B cell (primary cell): ENCODE measurements at regions not wholly inside any gene's neighbourhood (a gene's known extent, or its start where the extent isn't known, plus 50 kb on each side); places are given as distances from the start of the nearest gene placed in this dataset.

Experiments
- ATAC-seq: fragments of 200-7000 bp; cut with Tn5 transposase; one replicate; pipeline ENCODE4 v1.10.0; 2021; ENCODE audit warnings: low read depth, mild to moderate bottlenecking, moderate number of reproducible peaks, moderate library complexity
- CTCF ChIA-PET: fragments of 350-600 bp; sonication (Branson Sonifier 250); formaldehyde crosslinking; loops from one replicate; lab custom pipeline; 2021; ENCODE audit warnings: antibody characterized with exemption, inconsistent platforms; lab: Charles Lee
- POLR2A ChIA-PET: fragments of 350-600 bp; sonication (Branson Sonifier 250); formaldehyde crosslinking; loops from one replicate; lab custom pipeline; 2021; ENCODE audit warnings: antibody characterized with exemption; lab: Charles Lee
- DNase-seq: peaks from one replicate; pipeline ENCODE4 v3.0.0; 2013
- H2AFZ ChIP-seq: 2 replicates; pipeline ENCODE4 v1.6.1; 2012; ENCODE audit warnings: mild to moderate bottlenecking, low read depth, low read length; ENCODE audit not compliant: insufficient read depth, poor library complexity, severe bottlenecking
- H3K27ac ChIP-seq, 2 donors: 1 replicate in 1 of 2; 2 replicates in 1 of 2; pipeline ENCODE4 v1.5.1; 2012 to 2013; ENCODE audit warnings: low read length in 2 of 2, mild to moderate bottlenecking in 2 of 2, moderate library complexity in 1 of 2
- H3K27me3 ChIP-seq, 4 experiments: fragments of 200-600 bp in 1 of 4; sonication (generic) in 1 of 4; replicated peaks in 1 of 4; 1 replicate in 2 of 4; 2 replicates in 2 of 4; pipeline versions ENCODE4 v1.6.1 to v1.7.0; 2013 to 2016; ENCODE audit warnings: low read length in 3 of 4, mild to moderate bottlenecking in 2 of 4, mixed read lengths in 1 of 4, moderate library complexity in 1 of 4; ENCODE audit not compliant: insufficient read depth in 4 of 4, control insufficient read depth in 3 of 4; ENCODE audit errors: control extremely low read depth in 1 of 4
- H3K36me3 ChIP-seq, 2 experiments: replicated peaks in 1 of 2; 1 replicate in 1 of 2; 2 replicates in 1 of 2; pipeline versions ENCODE4 v1.6.1 to v1.7.1; 2013; ENCODE audit warnings: low read length in 1 of 2; ENCODE audit not compliant: insufficient read depth in 2 of 2, control insufficient read depth in 1 of 2; ENCODE audit errors: control extremely low read depth in 1 of 2, extremely low read depth in 1 of 2
- H3K4me1 ChIP-seq, 2 donors: fragments of 200-600 bp in 1 of 2; sonication (generic) in 1 of 2; 1 replicate in 1 of 2; 2 replicates in 1 of 2; pipeline versions ENCODE4 v1.5.1 to v1.6.1; 2013 to 2017; ENCODE audit warnings: low read length in 2 of 2; ENCODE audit not compliant: control insufficient read depth in 2 of 2, insufficient read depth in 2 of 2
- H3K4me2 ChIP-seq: replicated peaks from 2 replicates; pipeline ENCODE3; 2012; ENCODE audit warnings: mild to moderate bottlenecking, low read depth, low read length; ENCODE audit not compliant: poor library complexity, severe bottlenecking
- H3K4me3 ChIP-seq, 5 experiments: fragments of 200-600 bp in 1 of 5; sonication (generic) in 1 of 5; 1 replicate in 3 of 5; 2 replicates in 2 of 5; pipeline versions ENCODE4 v1.5.1 to v1.7.0; 2011 to 2016; ENCODE audit warnings: low read length in 4 of 5, mild to moderate bottlenecking in 4 of 5, low read depth in 2 of 5, control low read depth in 1 of 5, moderate library complexity in 1 of 5; ENCODE audit not compliant: insufficient read depth in 1 of 5; ENCODE audit errors: control extremely low read depth in 1 of 5, extremely low read depth in 1 of 5
- H3K79me2 ChIP-seq: fragments of 200-600 bp; sonication (generic); one replicate; pipeline ENCODE4 v1.6.0; 2016; ENCODE audit warnings: low read length; ENCODE audit not compliant: control insufficient read depth, insufficient read depth
- H3K9ac ChIP-seq: fragments of 200-600 bp; sonication (generic); 2 replicates; pipeline ENCODE4 v1.6.1; 2017; ENCODE audit warnings: mild to moderate bottlenecking, low read length, moderate library complexity
- H3K9me3 ChIP-seq, 3 donors: one replicate each; pipeline versions ENCODE4 v1.6.1 to v1.7.1; 2013; ENCODE audit warnings: low read length in 2 of 3; ENCODE audit not compliant: control insufficient read depth in 2 of 3, insufficient read depth in 1 of 3; ENCODE audit errors: control extremely low read depth in 1 of 3
- H4K20me1 ChIP-seq: 2 replicates; pipeline ENCODE4 v1.6.0; 2012; ENCODE audit warnings: mild to moderate bottlenecking, low read length; ENCODE audit not compliant: insufficient read depth, control insufficient read depth, poor library complexity, severe bottlenecking
- H3K27ac Mint-ChIP-seq: one replicate; pipeline ENCODE4 v1.8.0; 2021; ENCODE audit warnings: mixed read lengths
- H3K27me3 Mint-ChIP-seq: one replicate; pipeline ENCODE4 v1.8.0; 2021; ENCODE audit warnings: mixed read lengths
- H3K4me1 Mint-ChIP-seq: one replicate; pipeline ENCODE4 v1.8.0; 2021; ENCODE audit warnings: mixed read lengths
- H3K4me3 Mint-ChIP-seq: one replicate; pipeline ENCODE4 v1.8.0; 2021; ENCODE audit warnings: mixed read lengths
- H3K9me3 Mint-ChIP-seq: one replicate; pipeline ENCODE4 v1.8.0; 2022; ENCODE audit warnings: mixed read lengths; ENCODE audit not compliant: insufficient read depth
- CTCF ChIP-seq: fragments of 200-600 bp; IDR thresholded peaks from one replicate; pipeline ENCODE4 v1.8.0; 2022; ENCODE audit warnings: antibody characterized with exemption, mild to moderate bottlenecking
- EZH2 ChIP-seq: IDR thresholded peaks from 2 replicates; pipeline ENCODE4 v1.6.1; 2012; ENCODE audit warnings: borderline replicate concordance, low read depth, mild to moderate bottlenecking, moderate library complexity, low read length; ENCODE audit not compliant: insufficient read depth, poor library complexity, severe bottlenecking
- WGBS: methylation state at CpG from one replicate; pipeline ENCODE4 v1.1.5; 2013; ENCODE audit warnings: missing lambda C conversion rate; ENCODE audit not compliant: insufficient coverage; 5-methylcytosine and 5-hydroxymethylcytosine counted together
- intact Hi-C: fragments of 100-400 bp; cut with micrococcal nuclease; formaldehyde crosslinking; loops from one replicate; pipeline ENCODE4 v1.10.0; 2022

GRCh38 chr10:123417414-123417813, 248.7 kb upstream of the GPR26 start:
- no peaks in the 10 kb centered on the region for H3K4me1 ChIP-seq
- WGBS, result no CpG with 5 or more reads among the region's 2 CpGs
- ATAC-seq (no peak), DNase-seq (no peak)
- no peak overlapping the region for H3K4me3 Mint-ChIP-seq
- no peak overlapping the region for H2AFZ ChIP-seq
- no peak overlapping the region for H3K27ac Mint-ChIP-seq
- no peaks in the 10 kb centered on the region for H4K20me1 ChIP-seq
- no peak overlapping the region for H3K9ac ChIP-seq
- peaks cover 0 to 3% (median 0%) of the 10 kb centered on the region in 4 experiments for H3K27me3 ChIP-seq
- no peaks in the 10 kb centered on the region for H3K4me1 Mint-ChIP-seq
- H3K36me3 ChIP-seq, result no peaks in the 10 kb centered on the region
- TF ChIP-seq EZH2 (no peak), CTCF (no peak)
- H3K79me2 ChIP-seq, result no peaks in the 10 kb centered on the region
- no peak overlapping the region for H3K4me2 ChIP-seq
- ChIA-PET POLR2A (interaction anchor here (0.7 kb wide), 1 partner anchor 1390 kb away, joined by 4 read pairs; no protein-coding TSS in a partner anchor), CTCF (no interaction called here)
- no peak overlapping the region for H3K4me3 ChIP-seq
- H3K9me3 ChIP-seq, result no peaks in the 10 kb centered on the region
- intact Hi-C loops, result no loop called here
- no peak overlapping the region for H3K27ac ChIP-seq
- H3K27me3 Mint-ChIP-seq, result peaks cover 11% of the 10 kb centered on the region
- no peaks in the 10 kb centered on the region for H3K9me3 Mint-ChIP-seq

- H3K4me3 ChIP-seq, result no peak overlapping the region
- no peaks in the 10 kb centered on the region for H3K79me2 ChIP-seq
- H3K9me3 ChIP-seq, result no peaks in the 10 kb centered on the region
- H4K20me1 ChIP-seq, result no peaks in the 10 kb centered on the region
- ChIA-PET POLR2A (no interaction called here), CTCF (no interaction called here)
- ATAC-seq, result no peak
- TF ChIP-seq CTCF (no peak), EZH2 (no peak)
- H2AFZ ChIP-seq, result no peak overlapping the region
- WGBS, result 100% methylated on average over 1 of the region's 2 CpGs
- H3K4me1 Mint-ChIP-seq, result no peaks in the 10 kb centered on the region
- H3K9me3 Mint-ChIP-seq, result no peaks in the 10 kb centered on the region
- H3K36me3 ChIP-seq, result no peaks in the 10 kb centered on the region
- H3K27me3 ChIP-seq, result peaks cover 0 to 6% (median 1%) of the 10 kb centered on the region in 4 experiments
- H3K27ac ChIP-seq, result no peak overlapping the region
- peaks cover 17% of the 10 kb centered on the region for H3K27me3 Mint-ChIP-seq
- no peaks in the 10 kb centered on the region for H3K4me1 ChIP-seq
- H3K4me2 ChIP-seq, result no peak overlapping the region
- no peak overlapping the region for H3K4me3 Mint-ChIP-seq
- H3K27ac Mint-ChIP-seq, result no peak overlapping the region
- intact Hi-C loops, result no loop called here
- no peak overlapping the region for H3K9ac ChIP-seq
- no peak for DNase-seq
Observed at GRCh38 chr10:123421461-123421860, 244.7 kb upstream of the GPR26 start.
